Panc1 (cell line): ENCODE measurements at regions not wholly inside any gene's neighbourhood (a gene's known extent, or its start where the extent isn't known, plus 50 kb on each side); places are given as distances from the start of the nearest gene placed in this dataset.

Experiments used
- POLR2AphosphoS5 ChIP-seq: IDR thresholded peaks from 2 replicates; pipeline ENCODE4 v1.6.1; 2012; ENCODE audit warnings: mild to moderate bottlenecking, low read depth, low read length, moderate library complexity
- TF ChIP-seq, protein P1 (sequence below): fragments of 450-650 bp; IDR thresholded peaks from 2 replicates; pipeline ENCODE4 v1.5.1; 2017; ENCODE audit warnings: mild to moderate bottlenecking

DNA sequence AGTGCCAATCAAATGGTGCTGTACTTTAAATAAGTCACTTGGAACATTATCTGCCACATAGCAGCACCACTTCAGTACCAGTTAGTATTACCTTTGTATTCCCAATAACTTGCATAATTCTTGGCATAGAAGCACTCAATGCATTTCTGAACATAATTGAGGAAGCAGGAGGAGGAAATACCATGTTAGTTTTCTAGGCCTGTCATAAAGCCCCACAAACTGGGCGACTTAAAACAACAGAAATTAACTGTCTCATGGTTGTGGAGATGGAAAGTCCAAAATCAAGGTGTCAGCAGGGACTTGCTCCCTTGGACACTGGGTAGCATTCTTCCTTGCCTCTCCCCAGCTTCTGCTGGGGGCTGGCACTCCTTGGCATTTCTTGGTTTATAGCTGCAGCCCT lies 296.2 kb downstream of the HS3ST1 start:
- TF ChIP-seq, protein P1, sequence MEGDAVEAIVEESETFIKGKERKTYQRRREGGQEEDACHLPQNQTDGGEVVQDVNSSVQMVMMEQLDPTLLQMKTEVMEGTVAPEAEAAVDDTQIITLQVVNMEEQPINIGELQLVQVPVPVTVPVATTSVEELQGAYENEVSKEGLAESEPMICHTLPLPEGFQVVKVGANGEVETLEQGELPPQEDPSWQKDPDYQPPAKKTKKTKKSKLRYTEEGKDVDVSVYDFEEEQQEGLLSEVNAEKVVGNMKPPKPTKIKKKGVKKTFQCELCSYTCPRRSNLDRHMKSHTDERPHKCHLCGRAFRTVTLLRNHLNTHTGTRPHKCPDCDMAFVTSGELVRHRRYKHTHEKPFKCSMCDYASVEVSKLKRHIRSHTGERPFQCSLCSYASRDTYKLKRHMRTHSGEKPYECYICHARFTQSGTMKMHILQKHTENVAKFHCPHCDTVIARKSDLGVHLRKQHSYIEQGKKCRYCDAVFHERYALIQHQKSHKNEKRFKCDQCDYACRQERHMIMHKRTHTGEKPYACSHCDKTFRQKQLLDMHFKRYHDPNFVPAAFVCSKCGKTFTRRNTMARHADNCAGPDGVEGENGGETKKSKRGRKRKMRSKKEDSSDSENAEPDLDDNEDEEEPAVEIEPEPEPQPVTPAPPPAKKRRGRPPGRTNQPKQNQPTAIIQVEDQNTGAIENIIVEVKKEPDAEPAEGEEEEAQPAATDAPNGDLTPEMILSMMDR: no peak
- TF ChIP-seq POLR2AphosphoS5: no peak
